Neural progenitor cell (in vitro differentiated cells): ENCODE measurements at regions not wholly inside any gene's neighbourhood (a gene's known extent, or its start where the extent isn't known, plus 50 kb on each side); places are given as distances from the start of the nearest gene placed in this dataset.

Source experiments
- CTCF ChIP-seq: fragments of 200-600 bp; sonication (generic); IDR thresholded peaks from 2 replicates; pipeline ENCODE4 v1.5.1; 2017; ENCODE audit warnings: antibody characterized with exemption, mild to moderate bottlenecking
- EZH2 ChIP-seq: fragments of 200-600 bp; sonication (generic); IDR thresholded peaks from 2 replicates; pipeline ENCODE4 v1.6.1; 2017; ENCODE audit warnings: antibody characterized with exemption, mild to moderate bottlenecking, moderate library complexity

- TF ChIP-seq CTCF (no peak), EZH2 (no peak)
Observed at GRCh38 chr3:193852901-193853300, 259.9 kb downstream of the OPA1 start.
